Pancreas (tissue), 10 donors: ENCODE measurements at regions not wholly inside any gene's neighbourhood (a gene's known extent, or its start where the extent isn't known, plus 50 kb on each side); places are given as distances from the start of the nearest gene placed in this dataset.
"Not testable (repeated sequence)": the region's sequence is repeated elsewhere in the genome, so short reads cannot be mapped to it uniquely, and the experiment has no call there.

Experiments
- ATAC-seq, 4 donors: fragments of 200-7000 bp; cut with Tn5 transposase; one replicate each; pipeline versions ENCODE4 v1.8.0 to v1.9.1; 2020; ENCODE audit warnings: mild to moderate bottlenecking in 4 of 4, moderate library complexity in 4 of 4
- DNase-seq, 6 donors: peaks; one replicate each; pipeline ENCODE4 v3.0.0-alpha.2; 2020
- FAIRE-seq: peaks from 2 replicates; lab custom pipeline; 2012; peaks lifted over from hg19 to GRCh38; lab: Jason Lieb, UNC
- H3K27ac ChIP-seq, 4 donors: fragments of 200-600 bp; sonication (generic); 1 replicate in 3 of 4; 2 replicates in 1 of 4; pipeline versions ENCODE4 v1.5.0 to v1.8.0; 2020
- H3K27me3 ChIP-seq, 4 donors: fragments of 200-600 bp; one replicate each; pipeline ENCODE4 v1.8.0; 2021
- H3K36me3 ChIP-seq, 3 donors: fragments of 200-600 bp; sonication (generic) in 1 of 3; one replicate each; pipeline versions ENCODE4 v1.5.0 to v1.8.0; 2020 to 2021
- H3K4me1 ChIP-seq, 3 donors: fragments of 200-600 bp; one replicate each; pipeline ENCODE4 v1.8.0; 2021
- H3K4me3 ChIP-seq, 4 donors: fragments of 200-600 bp; sonication (generic) in 2 of 4; one replicate each; pipeline versions ENCODE4 v1.5.0 to v1.8.0; 2020 to 2021
- H3K9me3 ChIP-seq, 4 donors: fragments of 200-600 bp; one replicate each; pipeline ENCODE4 v1.8.0; 2021
- WGBS, 2 donors: extraction: QIAGEN DNeasy Blood & Tissue Kit; methylation state at CpG; one replicate each; pipeline ENCODE4 v1.1.7; 2013; 5-methylcytosine and 5-hydroxymethylcytosine counted together
- intact Hi-C, 3 donors: fragments of 100-400 bp; cut with DNase I; formaldehyde crosslinking; loops; one replicate each; pipeline versions ENCODE4 v1.11.1 to v1.14.2; 2022
- TF ChIP-seq, protein P1 (sequence below), 4 donors: fragments of 200-600 bp; sonication (generic) in 3 of 4; IDR thresholded peaks; one replicate each; pipeline versions ENCODE4 v1.5.0 to v1.8.0; 2021; ENCODE audit warnings: antibody characterized with exemption in 4 of 4
- donor health status: healthy with polysubstance abuse.
- donor health status: DM: no; HTN: no; CAD: no; lungs with moderate emphysema.
- donor health status: DM: no; HTN: no; CAD: no.
- donor health status: control.
- donor health status: control.
- donor health status: Bipolar disorder and iron deficiency.
- donor health status: DM: yes; HTN: yes; CAD: no.
- donor health status: DM: no; HTN: no; CAD: no.
- donor health status: DM: no; HTN: no; CAD: no.
- donor health status: DM: yes; HTN: yes; CAD: no.

DNA sequence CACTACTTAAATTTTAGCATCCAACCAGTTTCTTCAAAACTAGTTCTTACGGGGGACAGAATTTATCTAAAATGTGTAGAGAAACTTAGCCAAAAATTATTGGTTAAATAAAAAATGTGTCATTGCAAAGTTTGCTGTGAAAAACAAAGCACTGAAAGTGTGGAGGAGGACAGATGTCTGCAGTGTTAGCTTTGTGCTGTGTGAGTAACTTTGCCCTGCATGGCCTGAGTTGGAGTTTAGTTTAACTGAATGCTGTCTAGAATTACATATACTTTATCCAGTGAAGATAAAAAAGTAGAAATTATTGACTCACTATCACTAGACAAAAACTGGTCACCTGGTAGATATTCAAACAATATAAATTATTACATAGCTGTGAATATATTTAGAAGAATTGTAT is 1225.2 kb upstream of the CELF4 start:
- H3K36me3 ChIP-seq: no peaks in the 10 kb centered on the region
- H3K4me3 ChIP-seq: no peak overlapping the region
- 53 to 70% methylated on average over 1 of the region's 1 CpG for whole genome bisulfite sequencing, 2 donors
- DNase-seq (no peak), ATAC-seq (no peak), FAIRE-seq (no peak)
- intact Hi-C loops: no loop called here
- H3K9me3 ChIP-seq: no peaks in the 10 kb centered on the region
- TF ChIP-seq, protein P1, sequence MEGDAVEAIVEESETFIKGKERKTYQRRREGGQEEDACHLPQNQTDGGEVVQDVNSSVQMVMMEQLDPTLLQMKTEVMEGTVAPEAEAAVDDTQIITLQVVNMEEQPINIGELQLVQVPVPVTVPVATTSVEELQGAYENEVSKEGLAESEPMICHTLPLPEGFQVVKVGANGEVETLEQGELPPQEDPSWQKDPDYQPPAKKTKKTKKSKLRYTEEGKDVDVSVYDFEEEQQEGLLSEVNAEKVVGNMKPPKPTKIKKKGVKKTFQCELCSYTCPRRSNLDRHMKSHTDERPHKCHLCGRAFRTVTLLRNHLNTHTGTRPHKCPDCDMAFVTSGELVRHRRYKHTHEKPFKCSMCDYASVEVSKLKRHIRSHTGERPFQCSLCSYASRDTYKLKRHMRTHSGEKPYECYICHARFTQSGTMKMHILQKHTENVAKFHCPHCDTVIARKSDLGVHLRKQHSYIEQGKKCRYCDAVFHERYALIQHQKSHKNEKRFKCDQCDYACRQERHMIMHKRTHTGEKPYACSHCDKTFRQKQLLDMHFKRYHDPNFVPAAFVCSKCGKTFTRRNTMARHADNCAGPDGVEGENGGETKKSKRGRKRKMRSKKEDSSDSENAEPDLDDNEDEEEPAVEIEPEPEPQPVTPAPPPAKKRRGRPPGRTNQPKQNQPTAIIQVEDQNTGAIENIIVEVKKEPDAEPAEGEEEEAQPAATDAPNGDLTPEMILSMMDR (IDR thresholded peaks at IDR 0.05): no peak
- no peaks in the 10 kb centered on the region for H3K27me3 ChIP-seq
- no peak overlapping the region for H3K27ac ChIP-seq
- no peaks in the 10 kb centered on the region for H3K4me1 ChIP-seq

GRCh38 chr18:38790303-38790702 is 1224.7 kb upstream of the CELF4 start:
- Histone ChIP-seq H3K27ac (no peak overlapping the region), H3K36me3 (no peaks in the 10 kb centered on the region), H3K9me3 (no peaks in the 10 kb centered on the region), H3K4me1 (no peaks in the 10 kb centered on the region), H3K4me3 (no peak overlapping the region), H3K27me3 (no peaks in the 10 kb centered on the region)
- FAIRE-seq: no peak
- TF ChIP-seq, protein P1 (IDR thresholded peaks at IDR 0.05): no peak
- intact Hi-C loops: no loop called here
- no peak for ATAC-seq
- 12 to 63% methylated on average over 1 of the region's 1 CpG for WGBS, 2 donors
- DNase-seq: no peak

DNA sequence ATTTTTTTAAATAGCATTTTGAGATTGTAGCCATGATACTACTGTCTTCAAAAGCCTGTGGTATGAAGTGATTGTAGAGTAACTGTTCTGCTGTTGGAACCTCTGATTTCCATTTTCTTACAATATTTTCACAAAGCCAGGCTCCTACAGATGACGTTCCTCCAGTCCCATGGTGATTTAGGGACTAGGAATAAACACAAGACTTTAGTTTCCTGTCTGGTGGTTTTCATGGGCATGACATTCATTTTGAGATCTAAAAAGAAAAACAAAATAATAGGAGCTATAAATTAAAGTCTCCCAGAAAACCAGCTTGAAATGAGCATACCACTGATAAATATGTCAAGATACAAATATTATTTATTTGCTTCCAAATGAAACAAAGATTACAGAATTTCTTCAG is 1223.5 kb upstream of the CELF4 start:
- ATAC-seq: no peak
- no peak for DNase-seq
- Histone ChIP-seq H3K4me1 (no peaks in the 10 kb centered on the region), H3K4me3 (no peak overlapping the region), H3K9me3 (no peaks in the 10 kb centered on the region), H3K27me3 (no peaks in the 10 kb centered on the region), H3K36me3 (no peaks in the 10 kb centered on the region), H3K27ac (no peak overlapping the region)
- 26 to 38% methylated on average over 1 of the region's 1 CpG for WGBS, 2 donors
- intact Hi-C loops: no loop called here
- TF ChIP-seq, protein P1 (IDR thresholded peaks at IDR 0.05): no peak
- FAIRE-seq: no peak

DNA sequence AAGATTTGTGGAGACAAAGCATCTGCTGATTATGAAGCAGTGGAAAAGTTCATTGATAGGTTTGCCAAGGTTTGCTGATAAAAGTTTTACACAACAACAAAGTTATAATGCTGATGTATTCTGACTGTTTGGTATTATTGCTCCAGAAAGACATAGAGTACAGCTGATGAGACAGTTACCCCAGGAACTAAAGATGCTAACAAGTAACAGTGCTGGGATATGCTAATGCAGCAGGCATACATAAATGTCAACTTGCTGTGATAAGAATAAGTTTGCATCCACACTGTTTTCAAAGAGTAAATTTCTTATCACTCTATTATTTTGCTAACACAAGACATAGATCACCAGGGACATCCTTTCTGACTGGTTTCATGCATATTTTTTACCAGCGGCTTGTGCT is 1221.3 kb upstream of the CELF4 start:
- no peaks in the 10 kb centered on the region for H3K27me3 ChIP-seq
- H3K4me3 ChIP-seq: no peak overlapping the region
- H3K27ac ChIP-seq: no peak overlapping the region
- TF ChIP-seq, protein P1 (IDR thresholded peaks at IDR 0.05): no peak
- ATAC-seq (no peak), FAIRE-seq (no peak), DNase-seq (no peak)
- no peaks in the 10 kb centered on the region for H3K36me3 ChIP-seq
- H3K9me3 ChIP-seq: no peaks in the 10 kb centered on the region
- no peaks in the 10 kb centered on the region for H3K4me1 ChIP-seq
- intact Hi-C loops: no loop called here
- WGBS, 2 donors: 71 to 74% methylated on average over 1 of the region's 1 CpG

- FAIRE-seq, H3K4me1 ChIP-seq, H3K27me3 ChIP-seq, H3K9me3 ChIP-seq, H3K36me3 ChIP-seq, intact Hi-C loops, DNase-seq, H3K27ac ChIP-seq, H3K4me3 ChIP-seq, ATAC-seq: not testable (repeated sequence)
- WGBS, 2 donors: 58 to 62% methylated on average over 1 of the region's 1 CpG
Measured at GRCh38 chr18:38771620-38772019, 1206.0 kb upstream of the CELF4 start.

- no peaks in the 10 kb centered on the region for H3K4me1 ChIP-seq
- 55 to 92% methylated on average over 1 of the region's 1 CpG for WGBS, 2 donors
- no peaks in the 10 kb centered on the region for H3K27me3 ChIP-seq
- DNase-seq: no peak
- TF ChIP-seq, protein P1 (IDR thresholded peaks at IDR 0.05): no peak
- H3K4me3 ChIP-seq: no peak overlapping the region
- no peaks in the 10 kb centered on the region for H3K9me3 ChIP-seq
- no peak overlapping the region for H3K27ac ChIP-seq
- no peak for ATAC-seq
- FAIRE-seq: no peak
- intact Hi-C loops: no loop called here
- no peaks in the 10 kb centered on the region for H3K36me3 ChIP-seq
Measured at GRCh38 chr18:38768504-38768903, 1202.9 kb upstream of the CELF4 start.
